H9 (cell line): ENCODE measurements at regions not wholly inside any gene's neighbourhood (a gene's known extent, or its start where the extent isn't known, plus 50 kb on each side); places are given as distances from the start of the nearest gene placed in this dataset.

ENCODE experiments used
- DNase-seq: peaks from one replicate; pipeline ENCODE4 v3.0.0-alpha.2; 2017
- H2AFZ ChIP-seq: one replicate; pipeline ENCODE4 v1.6.1; 2013; ENCODE audit warnings: mild to moderate bottlenecking, low read length, control low read depth, moderate library complexity
- H2AK5ac ChIP-seq: 2 replicates; pipeline ENCODE4 v1.6.1; 2013; ENCODE audit warnings: low read length, control low read depth, mixed read lengths; ENCODE audit not compliant: insufficient read length
- H2BK120ac ChIP-seq: one replicate; pipeline ENCODE4 v1.6.1; 2013; ENCODE audit warnings: low read depth, mild to moderate bottlenecking, low read length, control low read depth, inconsistent platforms; ENCODE audit not compliant: poor library complexity, severe bottlenecking
- H2BK12ac ChIP-seq: 2 replicates; pipeline ENCODE4 v1.6.1; 2013; ENCODE audit warnings: low read length, control low read depth, mixed read lengths, low read depth; ENCODE audit not compliant: insufficient read length
- H2BK15ac ChIP-seq: 2 replicates; pipeline ENCODE4 v1.6.1; 2013; ENCODE audit warnings: low read depth, low read length, control low read depth
- H2BK20ac ChIP-seq: one replicate; pipeline ENCODE4 v1.6.1; 2013; ENCODE audit warnings: low read depth, mild to moderate bottlenecking, low read length, control low read depth, inconsistent platforms; ENCODE audit not compliant: poor library complexity, severe bottlenecking
- H2BK5ac ChIP-seq: 2 replicates; pipeline ENCODE4 v1.6.1; 2013; ENCODE audit warnings: low read length, control low read depth, mixed read lengths; ENCODE audit not compliant: insufficient read length
- H3K14ac ChIP-seq: 2 replicates; pipeline ENCODE4 v1.6.1; 2013; ENCODE audit warnings: low read length, control low read depth; ENCODE audit not compliant: insufficient read depth
- H3K18ac ChIP-seq: 2 replicates; pipeline ENCODE4 v1.6.1; 2013; ENCODE audit warnings: low read depth, mild to moderate bottlenecking, mixed read lengths, low read length, control low read depth; ENCODE audit not compliant: insufficient read length
- H3K23ac ChIP-seq: 2 replicates; pipeline ENCODE4 v1.6.1; 2013; ENCODE audit warnings: low read length, control low read depth, mixed read lengths, low read depth; ENCODE audit not compliant: insufficient read length
- H3K23me2 ChIP-seq: 2 replicates; pipeline ENCODE4 v1.6.1; 2013; ENCODE audit warnings: low read depth, mild to moderate bottlenecking, mixed read lengths, low read length, control low read depth; ENCODE audit not compliant: insufficient read length, poor library complexity, severe bottlenecking
- H3K27ac ChIP-seq: 2 replicates; pipeline ENCODE4 v1.5.1; 2013; ENCODE audit warnings: low read length, control low read depth, mixed read lengths, low read depth; ENCODE audit not compliant: insufficient read length
- H3K27me3 ChIP-seq: 2 replicates; pipeline ENCODE4 v1.6.1; 2013; ENCODE audit warnings: low read length, control low read depth, inconsistent platforms; ENCODE audit not compliant: insufficient read depth
- H3K4ac ChIP-seq: 2 replicates; pipeline ENCODE4 v1.6.1; 2013; ENCODE audit warnings: low read depth, mild to moderate bottlenecking, control low read depth, inconsistent platforms, low read length, moderate library complexity
- H3K4me1 ChIP-seq: 2 replicates; pipeline ENCODE4 v1.6.1; 2013; ENCODE audit warnings: low read length, control low read depth, inconsistent platforms; ENCODE audit not compliant: insufficient read depth
- H3K4me2 ChIP-seq: 2 replicates; pipeline ENCODE4 v1.6.1; 2013; ENCODE audit warnings: low read length, control low read depth, mixed read lengths; ENCODE audit not compliant: insufficient read length, insufficient read depth
- H3K56ac ChIP-seq: 2 replicates; pipeline ENCODE4 v1.6.1; 2013; ENCODE audit warnings: low read depth, mild to moderate bottlenecking, mixed read lengths, low read length, control low read depth; ENCODE audit not compliant: insufficient read length
- H3K79me1 ChIP-seq: 2 replicates; pipeline ENCODE4 v1.6.1; 2013; ENCODE audit warnings: low read depth, mild to moderate bottlenecking, moderate library complexity, low read length, control low read depth, inconsistent platforms; ENCODE audit not compliant: insufficient read depth, poor library complexity, severe bottlenecking
- H3K79me2 ChIP-seq: 2 replicates; pipeline ENCODE4 v1.6.1; 2013; ENCODE audit warnings: low read length, control low read depth, inconsistent platforms; ENCODE audit not compliant: insufficient read depth
- H3K9ac ChIP-seq: 2 replicates; pipeline ENCODE4 v1.6.1; 2013; ENCODE audit warnings: low read length, control low read depth, mixed read lengths; ENCODE audit not compliant: insufficient read length; ENCODE audit errors: extremely low read depth
- H3K9me3 ChIP-seq: one replicate; pipeline ENCODE4 v1.6.1; 2013; ENCODE audit warnings: low read depth, low read length, inconsistent platforms; ENCODE audit not compliant: control insufficient read depth
- H3T11ph ChIP-seq: one replicate; pipeline ENCODE4 v1.6.1; 2013; ENCODE audit warnings: mild to moderate bottlenecking, low read length, control low read depth, inconsistent platforms
- H4K20me1 ChIP-seq: one replicate; pipeline ENCODE4 v1.6.1; 2013; ENCODE audit not compliant: control insufficient read depth, insufficient read length, insufficient read depth
- H4K5ac ChIP-seq: 2 replicates; pipeline ENCODE4 v1.6.1; 2013; ENCODE audit warnings: low read depth, mild to moderate bottlenecking, mixed read lengths, low read length, control low read depth; ENCODE audit not compliant: insufficient read length
- H4K8ac ChIP-seq: replicated peaks from 2 replicates; pipeline ENCODE4 v1.6.1; 2013; ENCODE audit warnings: low read length, control low read depth, mixed read lengths, low read depth; ENCODE audit not compliant: insufficient read length
- H4K91ac ChIP-seq: 2 replicates; pipeline ENCODE4 v1.6.1; 2013; ENCODE audit warnings: low read depth, mild to moderate bottlenecking, moderate library complexity, mixed read lengths, low read length, control low read depth; ENCODE audit not compliant: insufficient read length
- H3K27ac Mint-ChIP-seq, 3 experiments: 2 replicates in 2 of 3; 3 replicates in 1 of 3; pipeline ENCODE4 v1.8.0; 2020 to 2021; ENCODE audit warnings: mixed read lengths in 3 of 3, mild to moderate bottlenecking in 1 of 3, moderate library complexity in 1 of 3
- H3K27me3 Mint-ChIP-seq: 2 replicates; pipeline ENCODE4 v1.8.0; 2021; ENCODE audit warnings: low read depth, mild to moderate bottlenecking, moderate library complexity, mixed read lengths
- H3K36me3 Mint-ChIP-seq, 3 experiments: 2 replicates in 2 of 3; 3 replicates in 1 of 3; pipeline ENCODE4 v1.8.0; 2020 to 2021; ENCODE audit warnings: low read depth in 3 of 3, mixed read lengths in 3 of 3; ENCODE audit not compliant: insufficient read depth in 1 of 3
- H3K4me1 Mint-ChIP-seq, 2 experiments: 2 replicates each; pipeline ENCODE4 v1.8.0; 2020; ENCODE audit warnings: mixed read lengths in 2 of 2
- H3K4me3 Mint-ChIP-seq, 2 experiments: 2 replicates in 1 of 2; 3 replicates in 1 of 2; pipeline ENCODE4 v1.8.0; 2020 to 2021; ENCODE audit warnings: mild to moderate bottlenecking in 2 of 2, mixed read lengths in 2 of 2, moderate library complexity in 1 of 2
- H3K9me3 Mint-ChIP-seq, 2 experiments: 2 replicates in 1 of 2; 3 replicates in 1 of 2; pipeline ENCODE4 v1.8.0; 2020; ENCODE audit warnings: mild to moderate bottlenecking in 2 of 2, mixed read lengths in 2 of 2, moderate library complexity in 1 of 2
- CTCF ChIP-seq: fragments of 200-600 bp; sonication (generic); conservative IDR thresholded peaks from 3 replicates; pipeline ENCODE4 v1.8.0; 2021; ENCODE audit warnings: antibody characterized with exemption, mild to moderate bottlenecking
- WGBS: extraction: QIAGEN DNeasy Blood & Tissue Kit; methylation state at CpG from one replicate; pipeline ENCODE4 v1.1.7; 2013; ENCODE audit warnings: missing lambda C conversion rate, low lambda C conversion rate, mixed read lengths; ENCODE audit not compliant: insufficient read length; ENCODE audit errors: extremely low coverage; 5-methylcytosine and 5-hydroxymethylcytosine counted together

- Histone ChIP-seq H2AFZ (no peak overlapping the region), H3K23ac (no peak overlapping the region), H3K9me3 (no peaks in the 10 kb centered on the region), H3K4me2 (no peak overlapping the region), H2BK20ac (no peak overlapping the region), H2BK5ac (no peak overlapping the region), H3K4ac (no peak overlapping the region), H3K9ac (no peak overlapping the region), H2AK5ac (no peak overlapping the region), H3K56ac (no peak overlapping the region), H3K4me1 (no peaks in the 10 kb centered on the region; the same call in 1 of the 2 replicates), H3K14ac (no peak overlapping the region), H3K23me2 (no peaks in the 10 kb centered on the region), H2BK15ac (no peak overlapping the region), H3K79me2 (no peaks in the 10 kb centered on the region), H3K27me3 (no peaks in the 10 kb centered on the region; the same call in 1 of the 2 replicates), H2BK120ac (no peak overlapping the region), H4K20me1 (no peaks in the 10 kb centered on the region), H3K79me1 (no peaks in the 10 kb centered on the region), H4K8ac (no peak overlapping the region), H3K18ac (no peak overlapping the region), H4K91ac (no peak overlapping the region), H3T11ph (no peak overlapping the region), H2BK12ac (no peak overlapping the region), H4K5ac (no peak overlapping the region), H3K27ac (no peak overlapping the region)
- Mint-ChIP-seq H3K9me3 (no peaks in the 10 kb centered on the region), H3K36me3 (no peaks in the 10 kb centered on the region; a peak in 1 of 7 replicates), H3K4me3 (no peak overlapping the region), H3K27me3 (peaks cover 2% of the 10 kb centered on the region; the same call in 1 of the 2 replicates), H3K4me1 (peaks cover 7 to 10% of the 10 kb centered on the region in 2 experiments), H3K27ac (no peak overlapping the region)
- no peak for TF ChIP-seq CTCF
- WGBS, result no CpG with 5 or more reads among the region's 2 CpGs
- DNase-seq, result no peak
Observed at GRCh38 chr2:175436076-175436475, 254.6 kb upstream of the ATP5MC3 start.
